Mucosa of gallbladder (tissue), 1 donor: ENCODE measurements at regions not wholly inside any gene's neighbourhood (a gene's known extent, or its start where the extent isn't known, plus 50 kb on each side); places are given as distances from the start of the nearest gene placed in this dataset.
"Not testable (repeated sequence)": the region's sequence is repeated elsewhere in the genome, so short reads cannot be mapped to it uniquely, and the experiment has no call there.

ENCODE experiments used
- DNase-seq: peaks from one replicate; pipeline ENCODE4 v3.0.0-alpha.2; 2020; ENCODE audit warnings: low spot score
- donor health status: DM: no; HTN: no; CAD: no.

DNA sequence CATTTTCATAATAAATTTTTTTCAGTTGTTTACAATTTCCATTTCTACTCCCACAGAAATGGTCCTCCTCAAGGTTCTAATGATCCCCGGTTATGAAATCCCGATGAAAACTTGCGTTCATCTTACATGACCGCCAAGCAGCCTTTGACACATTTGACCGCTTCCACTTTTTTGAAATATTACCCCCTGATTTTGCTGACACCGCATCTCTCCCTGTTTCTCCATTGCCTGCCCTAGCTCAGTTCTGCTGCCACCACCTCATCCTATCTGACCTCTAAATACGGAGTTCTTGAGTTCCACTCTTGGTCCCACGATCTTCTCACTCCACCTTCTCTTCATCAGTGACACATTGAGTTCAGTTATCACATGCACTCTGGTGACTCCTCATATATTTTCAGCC, 74.1 kb downstream of the SLC35B3 start:
- DNase-seq, result no peak

DNA sequence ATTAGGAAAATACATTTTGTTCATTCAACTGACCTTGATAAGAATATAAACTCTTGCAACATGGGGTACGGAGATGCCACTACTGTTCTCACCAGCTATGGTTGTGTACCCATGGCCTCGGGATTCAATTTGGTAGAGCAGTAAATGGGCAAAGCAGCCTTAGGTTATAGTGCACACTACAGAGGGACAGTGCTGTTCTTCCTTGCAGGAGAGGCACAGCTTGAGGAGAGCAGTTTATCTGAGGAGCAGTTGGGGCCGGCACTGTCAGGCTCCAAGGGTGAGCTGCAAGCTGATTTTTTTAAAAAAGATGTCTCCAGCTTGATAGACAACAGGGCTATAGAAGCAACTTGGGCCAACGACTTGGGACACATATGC, 82.4 kb downstream of the SLC35B3 start:
- DNase-seq, result no peak

DNA sequence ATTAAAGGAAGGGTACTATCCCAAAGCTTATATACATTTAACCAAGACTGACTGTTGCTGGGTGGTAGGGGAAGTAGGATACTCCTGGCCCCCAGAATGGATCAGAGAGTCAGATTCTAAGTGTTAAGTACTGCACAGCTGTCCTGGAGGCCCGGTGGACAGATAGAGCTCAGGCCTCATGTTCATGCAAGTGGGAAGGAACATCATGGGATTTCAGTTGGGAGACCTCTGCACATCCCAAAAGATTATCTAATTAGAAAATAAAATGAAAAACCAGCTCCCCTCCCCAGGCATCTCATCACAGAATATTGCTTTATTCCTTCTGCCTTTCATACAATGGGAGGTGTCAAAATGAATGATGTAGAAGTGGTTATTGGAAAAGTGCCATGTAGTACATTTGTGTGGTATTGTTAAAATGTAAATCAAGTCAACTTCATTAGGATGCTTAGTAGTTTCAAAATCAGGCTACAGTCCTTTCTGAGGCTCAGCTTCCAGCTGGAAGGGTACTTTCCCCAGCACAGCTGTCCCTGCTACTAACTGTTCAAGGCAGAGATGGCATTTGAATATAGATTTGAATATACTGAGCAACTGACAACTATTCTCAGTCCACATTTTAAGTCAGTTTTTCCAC, 82.9 kb downstream of the SLC35B3 start:
- DNase-seq, result no peak

DNA sequence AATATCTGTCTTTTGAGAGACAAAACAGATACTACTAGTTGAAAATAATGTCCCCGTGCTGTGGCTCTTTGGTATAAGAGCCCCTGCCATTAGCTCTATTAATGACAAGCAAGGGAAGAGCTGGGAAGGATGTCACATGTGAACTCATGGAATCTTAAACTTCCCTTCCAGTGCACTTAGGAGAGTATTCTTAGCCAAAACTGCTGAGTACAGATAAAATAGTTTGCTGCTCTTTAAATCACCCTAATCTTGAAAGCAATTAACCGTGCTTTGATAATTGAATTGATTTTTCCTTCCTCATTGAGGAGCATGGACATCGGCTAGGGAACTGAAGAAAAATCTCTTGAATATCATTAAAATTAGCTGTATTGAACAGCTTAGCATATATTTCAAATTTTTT, 91.7 kb downstream of the SLC35B3 start:
- no peak for DNase-seq

DNA sequence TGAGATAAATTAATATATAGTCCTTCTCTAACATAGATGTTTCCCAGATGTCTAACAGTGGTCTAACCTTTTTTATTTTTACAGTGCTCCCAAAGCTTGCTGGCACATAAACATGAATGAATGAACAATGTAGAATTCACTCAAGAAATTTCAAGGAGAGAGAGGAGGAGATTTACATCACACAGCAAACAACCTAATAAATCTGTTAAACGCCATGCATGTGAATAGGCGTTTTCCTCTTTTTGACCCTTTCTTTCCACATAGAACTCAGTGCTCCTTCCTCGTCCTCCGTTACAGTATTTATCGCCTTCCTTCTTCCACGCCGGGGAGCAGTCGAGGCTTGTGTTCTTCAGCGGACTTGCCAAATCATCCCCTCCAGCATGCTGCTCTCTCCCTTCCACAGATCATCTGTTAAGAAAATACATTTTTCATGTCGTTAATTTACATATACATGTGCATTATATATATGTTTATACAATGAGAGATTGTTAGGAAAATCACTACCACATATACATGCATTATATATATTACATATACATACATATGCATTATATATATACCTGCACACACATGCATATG, 93.0 kb downstream of the SLC35B3 start:
- DNase-seq, result no peak

DNA sequence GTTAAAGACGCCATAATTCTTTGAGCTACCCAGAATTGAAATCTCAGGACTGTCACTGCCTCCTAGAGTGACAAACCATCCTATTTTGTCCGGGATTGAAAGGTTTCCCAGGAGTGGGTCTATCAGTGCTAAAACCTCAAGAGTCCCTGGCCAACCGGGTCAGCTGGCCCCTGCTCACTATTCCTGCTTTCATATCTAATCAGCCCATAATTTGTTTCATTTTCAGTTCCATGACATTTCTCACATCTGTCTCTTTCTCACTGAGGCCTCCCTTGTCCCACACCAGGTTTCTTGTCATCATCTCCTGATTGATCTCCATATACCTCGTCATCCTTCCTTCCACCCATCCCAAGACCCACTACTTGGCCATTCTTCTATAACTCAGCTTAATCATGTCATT, 98.2 kb downstream of the SLC35B3 start:
- no peak for DNase-seq

DNA sequence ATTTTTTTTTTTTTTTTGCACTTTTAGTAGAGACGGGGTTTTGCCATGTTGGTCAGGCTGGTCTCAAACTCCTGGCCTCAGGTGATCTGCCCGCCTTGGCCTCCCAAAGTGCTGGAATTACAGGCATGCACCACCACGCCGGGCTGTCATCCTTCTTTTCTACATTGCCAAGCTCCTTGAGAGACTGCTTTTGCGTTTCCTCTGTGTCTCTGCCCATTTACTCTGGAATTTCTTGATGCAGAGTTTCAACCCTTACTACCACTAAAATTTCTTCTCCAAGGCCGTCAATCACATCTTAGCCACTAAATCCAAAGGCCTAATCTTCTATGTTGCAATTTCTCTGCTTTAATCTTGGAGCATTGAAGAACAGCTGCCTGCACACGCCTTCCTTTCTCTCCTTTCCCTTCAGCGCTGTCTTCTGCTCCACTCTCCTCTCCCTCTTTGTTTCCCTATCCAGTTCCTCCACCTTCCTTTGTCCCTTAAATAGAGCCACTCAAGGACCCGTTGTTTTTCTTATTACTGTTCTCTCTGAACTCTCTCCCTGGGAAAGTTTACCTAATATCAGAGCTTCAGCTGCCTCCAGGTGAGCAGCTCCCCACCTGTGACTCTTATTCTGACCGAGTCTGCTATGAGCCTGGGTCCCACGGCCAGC, 98.8 kb downstream of the SLC35B3 start:
- no peak for DNase-seq

DNA sequence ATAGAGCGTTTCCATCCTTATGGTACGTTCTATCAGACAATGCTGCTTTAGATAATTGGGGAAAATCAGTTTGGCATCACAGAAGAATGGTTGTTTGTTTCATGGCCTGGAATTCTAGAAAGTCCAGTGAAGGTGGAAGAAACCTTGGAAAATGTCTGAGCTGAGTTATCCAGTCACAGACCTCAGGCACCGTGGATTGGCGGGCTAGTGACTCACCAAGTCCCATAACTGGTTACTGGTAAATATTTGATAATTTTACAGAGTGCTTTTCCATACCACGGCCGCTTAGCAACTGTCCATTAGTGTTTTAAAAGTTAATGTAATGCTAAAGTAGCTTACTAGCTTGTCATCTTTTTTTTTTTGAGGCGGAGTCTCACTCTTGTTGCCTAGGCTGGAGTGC, 99.4 kb downstream of the SLC35B3 start:
- DNase-seq, result no peak

DNA sequence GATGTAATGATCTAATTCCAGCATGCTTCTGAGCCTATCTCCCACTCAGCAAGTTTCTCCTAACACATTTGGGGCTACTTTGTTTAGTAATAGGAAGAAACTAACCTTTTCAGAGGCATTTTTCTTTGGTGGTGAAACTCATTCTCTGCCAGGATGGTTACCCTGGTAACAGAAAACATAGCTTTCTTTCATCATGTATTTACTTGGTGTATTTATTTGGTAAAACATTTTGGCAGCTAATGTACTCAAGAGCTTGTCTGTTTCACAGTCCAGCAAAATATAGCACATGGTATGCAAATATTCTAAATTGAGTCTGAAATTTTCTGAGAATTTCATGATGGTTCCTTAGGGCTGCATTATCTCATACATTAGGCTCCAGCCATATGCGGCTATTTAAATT, 100.0 kb downstream of the SLC35B3 start:
- no peak for DNase-seq

DNA sequence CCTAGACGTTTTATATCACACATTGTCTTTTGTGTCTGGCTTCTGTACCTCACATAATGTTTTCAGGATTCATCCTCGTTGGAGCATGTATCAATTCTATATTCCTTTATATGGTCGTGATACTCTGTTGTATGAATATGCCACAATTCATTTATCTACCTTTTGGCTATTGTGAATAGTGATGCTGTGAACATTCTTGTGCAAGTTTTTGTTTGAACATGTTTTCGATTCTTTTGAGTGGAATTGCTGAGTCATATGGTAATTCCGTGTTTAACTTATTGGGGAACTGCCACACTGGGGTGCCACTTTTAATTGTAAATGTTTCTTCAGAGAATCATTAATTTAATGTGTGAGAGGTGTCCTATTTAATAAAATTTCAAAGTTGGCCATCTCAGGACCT, 101.2 kb downstream of the SLC35B3 start:
- DNase-seq, result no peak

DNA sequence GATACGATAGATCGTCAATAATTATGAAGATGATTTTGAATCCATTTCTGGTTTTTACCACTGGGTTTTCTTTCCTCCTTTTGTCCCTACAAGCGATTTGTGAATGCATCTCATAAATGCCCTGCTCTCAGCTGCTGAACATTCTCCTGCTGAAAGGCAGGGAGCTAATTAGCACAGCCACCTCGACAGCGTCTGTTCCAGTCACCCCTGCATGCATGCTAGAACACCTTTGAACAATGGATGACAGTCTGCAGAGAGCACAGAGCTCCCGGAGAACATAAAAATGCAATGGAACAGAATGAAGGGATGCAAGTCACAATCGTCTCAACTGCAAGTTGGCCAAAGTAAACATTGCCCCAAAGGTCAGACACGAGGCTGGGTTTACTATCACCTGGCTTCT, 105.8 kb downstream of the SLC35B3 start:
- no peak for DNase-seq

DNA sequence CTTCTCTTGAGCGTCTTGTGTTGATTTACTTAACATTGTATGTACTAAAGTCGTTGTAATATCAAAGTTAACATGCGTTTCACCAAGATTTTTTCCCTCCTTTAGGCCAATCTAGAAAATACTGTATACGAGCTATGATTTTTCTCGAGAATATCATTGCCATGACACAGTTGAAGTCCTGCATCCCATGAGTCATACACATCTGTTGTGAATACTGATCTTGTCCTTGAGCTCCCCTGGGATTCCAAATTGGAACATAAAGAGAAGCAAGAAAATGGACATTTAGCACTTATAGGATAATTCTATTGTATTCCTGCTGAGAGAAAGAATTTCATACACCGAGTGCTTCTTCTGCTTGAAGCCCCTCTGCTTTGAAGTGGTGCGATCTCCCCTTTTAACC, 109.6 kb downstream of the SLC35B3 start:
- DNase-seq, result no peak

DNA sequence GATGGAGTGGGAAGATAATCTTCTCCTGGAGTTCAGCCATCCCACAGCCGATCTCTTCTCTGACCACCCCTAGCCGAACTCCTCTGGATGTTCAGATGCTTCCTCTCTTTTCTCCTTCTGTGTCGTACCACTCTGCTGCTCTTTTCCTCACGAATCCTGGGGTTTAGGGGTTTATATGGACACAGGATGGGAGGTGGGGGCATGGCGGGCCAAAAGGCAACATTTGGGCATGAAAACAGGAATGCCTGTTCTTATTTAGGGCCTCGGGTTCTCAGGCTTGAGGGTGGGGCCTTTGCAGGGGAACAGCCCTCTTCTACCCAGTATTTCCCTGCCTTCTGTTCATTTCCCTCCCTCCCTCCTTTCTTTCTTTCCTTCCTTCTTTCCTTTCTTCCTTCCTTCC, 112.7 kb downstream of the SLC35B3 start:
- no peak for DNase-seq

DNA sequence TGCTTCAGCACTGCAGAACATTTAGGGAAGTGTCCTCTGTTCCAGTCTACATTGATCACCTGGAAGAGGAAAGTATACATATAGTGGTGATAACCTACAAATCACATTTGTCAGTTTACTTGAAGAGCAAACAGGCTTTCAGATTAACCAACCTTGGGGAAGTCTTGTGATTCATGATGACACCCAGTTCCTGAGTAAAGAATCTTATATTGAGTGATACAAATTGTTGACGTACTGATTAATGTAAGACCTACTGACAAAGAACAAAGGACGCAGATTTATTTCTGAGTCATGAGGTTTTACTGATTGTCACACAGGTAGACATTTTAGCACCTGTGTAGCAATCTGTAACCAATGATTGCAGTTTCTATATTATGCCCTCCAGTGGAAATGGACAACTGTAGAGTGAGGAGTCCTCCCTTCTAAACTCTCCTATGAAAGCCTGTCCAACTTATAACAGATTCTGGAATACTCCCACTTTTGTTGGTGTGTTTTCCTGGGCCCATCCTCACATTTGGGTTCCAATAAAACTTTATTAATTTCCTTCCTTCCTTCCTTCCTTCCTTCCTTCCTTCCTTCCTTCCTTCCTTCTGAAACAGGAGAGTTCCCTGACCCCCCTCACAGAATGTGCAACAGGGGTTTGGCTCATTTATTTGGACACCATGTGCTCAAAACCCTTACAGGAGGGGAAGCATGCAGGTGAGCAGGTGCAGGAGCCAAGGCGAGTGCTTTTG, 113.5 kb downstream of the SLC35B3 start:
- no peak for DNase-seq

DNA sequence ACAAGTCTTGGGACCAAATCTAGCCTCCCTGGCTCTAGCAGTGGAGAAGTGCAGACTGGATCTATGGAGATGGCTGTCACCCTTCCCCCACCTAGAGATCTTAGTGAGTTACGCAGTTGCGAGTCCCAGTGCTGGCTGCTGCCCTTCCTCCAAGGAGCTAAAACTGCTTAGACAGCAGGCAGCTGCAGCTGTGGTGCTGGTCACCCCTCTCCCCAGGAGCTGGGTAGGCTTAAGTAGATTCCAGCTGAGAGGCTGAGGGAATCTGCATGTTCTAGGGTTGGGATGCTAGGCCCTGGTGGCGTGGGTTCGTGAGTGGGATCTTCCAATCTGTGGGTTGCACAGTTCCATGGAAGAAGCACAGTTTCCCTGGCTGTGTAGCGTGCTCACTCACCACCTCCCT, 120.2 kb downstream of the SLC35B3 start:
- no peak for DNase-seq

DNA sequence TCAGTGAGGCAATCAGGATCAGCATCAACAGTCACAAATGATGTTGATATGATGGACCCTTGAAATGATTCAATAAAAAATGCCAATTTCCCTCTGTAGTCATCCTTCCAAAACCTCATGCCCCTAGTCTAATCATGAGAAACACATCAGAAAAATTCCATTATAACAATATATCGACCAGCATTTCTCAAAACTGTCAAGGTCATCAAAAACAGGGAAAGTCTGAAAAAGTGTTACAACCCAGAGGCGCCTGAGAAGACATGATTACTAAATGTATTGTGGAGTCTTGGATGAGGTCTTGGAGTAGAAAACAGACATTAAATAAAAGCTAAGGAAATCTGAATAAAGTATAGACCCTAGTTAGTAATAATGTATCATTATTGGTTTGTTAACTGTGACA, 133.8 kb downstream of the SLC35B3 start:
- DNase-seq, result no peak

DNA sequence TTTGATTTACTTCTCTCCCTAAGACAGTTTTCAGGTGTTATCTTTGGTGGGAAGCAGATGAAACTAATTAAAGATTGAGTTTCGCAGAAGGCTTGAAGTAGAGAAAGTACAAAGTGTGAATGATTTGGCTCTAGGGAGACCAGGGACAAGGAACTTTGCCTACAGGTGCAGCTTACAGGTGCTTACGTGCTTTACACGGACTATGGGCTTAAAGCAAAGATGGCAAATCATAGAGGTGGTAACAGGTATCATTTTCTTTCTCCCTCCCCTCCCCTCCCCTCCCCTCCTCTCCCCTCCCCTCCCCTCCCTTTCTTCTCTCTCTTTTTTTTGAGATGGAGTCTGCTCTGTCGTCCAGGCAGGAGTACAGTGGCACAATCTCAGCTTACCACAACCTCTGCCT, 136.3 kb downstream of the SLC35B3 start:
- DNase-seq, result no peak

DNA sequence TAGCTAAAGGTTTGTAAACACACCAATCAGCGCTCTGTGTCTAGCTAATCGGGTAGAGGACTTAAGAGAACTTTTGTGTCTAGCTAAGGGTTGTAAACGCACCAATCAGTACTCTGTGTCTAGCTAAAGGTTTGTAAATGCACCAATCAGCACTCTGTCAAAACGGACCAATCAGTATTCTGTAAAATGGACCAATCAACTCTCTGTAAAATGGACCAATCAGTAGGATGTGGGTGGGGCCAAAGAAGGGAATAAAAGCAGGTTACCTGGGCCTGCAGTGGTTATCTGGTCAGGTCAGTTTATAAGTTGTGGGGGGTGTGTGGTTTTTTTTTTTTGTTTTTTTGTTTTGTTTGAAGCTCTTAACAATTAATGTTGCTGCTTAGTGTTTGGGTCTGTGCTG, 152.4 kb downstream of the SLC35B3 start:
- not testable (repeated sequence) for DNase-seq

DNA sequence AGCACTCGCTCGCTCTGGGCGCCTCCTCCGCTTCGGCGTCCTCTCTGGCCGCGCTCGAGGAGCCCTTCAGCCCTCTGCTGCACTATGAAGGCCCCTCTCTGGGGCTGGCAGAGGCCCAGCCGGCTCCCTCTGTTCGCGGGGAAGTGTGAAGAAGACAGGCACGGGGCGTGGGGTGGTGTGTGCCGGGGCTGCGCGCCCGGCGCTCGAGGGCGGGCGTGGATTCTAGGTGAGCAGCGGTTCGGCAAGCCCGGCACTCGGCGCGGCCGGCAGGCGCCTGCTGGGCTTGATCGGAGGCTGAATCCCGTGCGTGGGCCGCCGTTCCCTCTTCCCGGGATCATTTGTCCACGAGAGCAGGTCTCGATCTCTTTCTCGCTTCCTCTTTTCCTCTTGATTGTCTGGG, 153.0 kb downstream of the SLC35B3 start:
- DNase-seq, result no peak

DNA sequence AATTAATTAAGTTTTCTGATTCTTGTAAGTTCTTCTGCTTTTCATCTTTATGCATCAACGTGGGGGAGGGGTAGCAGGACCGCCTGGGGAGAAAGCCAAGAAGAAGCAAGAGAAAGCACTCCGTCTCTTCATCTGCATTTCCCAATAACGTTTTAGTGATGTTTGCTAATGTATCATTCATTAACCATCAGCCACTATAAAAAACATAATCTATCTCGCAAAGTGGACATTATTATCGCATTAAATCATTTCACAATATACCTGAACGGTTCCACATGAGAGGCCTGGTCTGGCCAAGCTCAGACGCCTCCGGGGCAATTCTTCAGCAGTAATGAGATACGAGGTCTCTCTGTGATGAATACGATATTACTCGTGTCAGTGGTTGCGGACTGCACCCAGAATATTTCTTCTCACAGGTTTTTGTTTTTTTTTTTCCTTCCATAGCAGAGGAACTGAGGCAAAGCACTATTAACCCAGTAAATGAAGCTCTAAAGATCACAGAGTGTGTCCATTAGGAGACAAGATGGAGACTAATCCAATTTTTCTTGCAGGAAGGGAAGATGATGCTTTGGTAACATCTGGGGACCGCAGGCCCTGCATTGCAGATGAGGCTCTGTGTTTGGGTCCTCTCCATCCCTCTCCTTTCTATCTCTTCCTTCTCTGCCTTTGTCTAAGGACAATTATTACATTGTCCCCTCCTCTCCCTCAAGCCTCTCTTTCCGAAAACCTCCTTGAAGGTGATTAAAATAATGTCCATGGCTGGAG, 156.1 kb downstream of the SLC35B3 start:
- no peak for DNase-seq

DNA sequence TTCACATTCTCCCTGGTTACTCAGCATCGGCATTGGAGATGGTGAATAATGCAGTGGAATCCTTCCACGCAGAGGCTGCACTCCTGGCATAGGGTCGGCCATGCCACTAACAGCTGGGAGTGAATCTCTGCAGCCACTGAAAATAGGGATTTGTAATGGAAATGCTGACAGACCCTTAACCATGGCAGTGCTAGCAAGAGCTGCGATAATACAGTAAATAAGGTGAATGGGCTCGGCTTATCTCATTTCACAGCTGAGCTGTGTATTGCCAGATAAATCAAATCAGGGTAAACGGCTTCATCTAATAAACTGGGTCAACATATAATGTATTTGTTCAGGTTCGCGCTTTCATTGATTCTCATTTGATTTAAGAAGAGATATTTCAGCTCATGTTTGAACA, 156.8 kb downstream of the SLC35B3 start:
- no peak for DNase-seq

DNA sequence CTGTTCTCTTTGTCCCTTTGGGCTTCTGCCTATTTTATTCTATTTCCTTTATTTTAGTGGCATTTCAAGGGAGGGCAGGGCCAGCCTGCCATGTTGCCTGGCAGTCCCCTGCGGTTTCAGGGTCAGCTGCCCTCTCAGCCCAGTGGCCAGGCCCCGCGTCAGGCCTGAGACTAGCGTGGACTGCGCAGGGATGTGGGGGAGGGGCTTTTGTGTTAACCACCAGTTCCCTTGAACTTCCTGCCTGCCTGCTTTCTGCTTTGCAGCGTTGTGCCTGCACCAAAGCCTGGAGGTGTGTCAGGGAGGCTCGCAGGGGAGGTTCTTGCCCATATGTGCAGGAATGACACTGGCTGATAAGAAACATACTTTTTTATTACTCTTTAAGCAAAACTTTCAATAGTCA, 157.6 kb downstream of the SLC35B3 start:
- DNase-seq, result no peak
